HG02642 (cell line): ENCODE measurements at regions not wholly inside any gene's neighbourhood (a gene's known extent, or its start where the extent isn't known, plus 50 kb on each side); places are given as distances from the start of the nearest gene placed in this dataset.
A peak's percentile ranks its signal among the peaks of the same experiment; 100 is the strongest.
"Not testable (repeated sequence)": the region's sequence is repeated elsewhere in the genome, so short reads cannot be mapped to it uniquely, and the experiment has no call there.

Experiments
- ATAC-seq: cut with Tn5 transposase; IDR thresholded peaks from one replicate; pipeline ENCODE4 v1.9.1; 2021; ENCODE audit warnings: mild to moderate bottlenecking; ENCODE audit not compliant: unreplicated experiment, poor library complexity

- no peak for ATAC-seq
These were observed 80.6 kb downstream of the MFSD1 start for GRCh38 chr3:158882445-158882844.

GRCh38 chr3:158896729-158897128 is 94.9 kb downstream of the MFSD1 start:
- no peak for ATAC-seq

GRCh38 chr3:158906749-158907148 is 104.9 kb downstream of the MFSD1 start:
- no peak for ATAC-seq

DNA sequence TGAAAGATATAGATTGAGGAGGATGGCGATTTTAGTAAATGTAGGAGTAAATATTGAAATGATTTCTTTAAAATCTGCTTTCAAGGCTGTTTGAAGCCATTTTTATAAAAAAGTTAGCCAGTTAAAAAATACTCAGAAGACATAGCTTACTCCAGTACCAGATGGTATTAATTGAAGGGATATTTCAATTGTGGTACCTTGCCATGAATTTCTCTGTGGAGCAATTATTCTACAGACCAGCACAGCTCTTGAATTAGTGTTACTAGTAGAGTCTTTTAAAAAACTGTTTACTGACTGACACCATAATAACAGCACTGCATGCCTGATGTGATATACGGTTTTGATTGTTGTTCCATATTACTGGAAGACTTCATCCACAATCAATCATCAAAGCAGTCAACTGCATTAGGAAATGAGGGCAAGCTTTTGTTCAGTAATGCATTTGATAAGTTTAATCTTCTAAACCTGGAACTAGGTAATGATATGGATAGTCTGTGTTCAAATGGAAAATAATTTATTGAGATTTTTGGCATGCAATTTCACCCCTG is 106.4 kb downstream of the MFSD1 start:
- ATAC-seq, result no peak

DNA sequence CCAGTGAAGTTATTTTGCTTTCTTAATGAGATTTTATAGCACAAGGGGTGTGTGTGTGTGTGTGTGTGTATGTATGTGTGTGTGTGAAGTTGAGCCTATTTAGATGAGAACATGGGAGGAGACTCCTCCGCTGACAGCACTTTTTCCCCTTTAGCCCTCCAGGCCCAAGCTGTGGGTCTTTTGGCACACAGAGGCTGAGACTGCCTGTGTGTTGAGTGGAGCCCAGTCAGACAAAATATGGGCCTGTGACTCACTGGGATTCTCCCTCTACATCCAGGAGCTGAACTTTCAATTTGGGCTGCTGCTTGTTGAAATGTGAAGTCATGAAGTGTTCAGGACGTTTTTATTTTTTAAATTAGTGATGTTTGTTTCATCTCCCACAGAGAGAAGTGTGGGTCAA is 108.0 kb downstream of the MFSD1 start:
- no peak for ATAC-seq

- ATAC-seq, result no peak
These were observed 109.7 kb downstream of the MFSD1 start for GRCh38 chr3:158911586-158911985.

GRCh38 chr3:158912188-158912587 is 110.3 kb downstream of the MFSD1 start:
- ATAC-seq, result no peak

DNA sequence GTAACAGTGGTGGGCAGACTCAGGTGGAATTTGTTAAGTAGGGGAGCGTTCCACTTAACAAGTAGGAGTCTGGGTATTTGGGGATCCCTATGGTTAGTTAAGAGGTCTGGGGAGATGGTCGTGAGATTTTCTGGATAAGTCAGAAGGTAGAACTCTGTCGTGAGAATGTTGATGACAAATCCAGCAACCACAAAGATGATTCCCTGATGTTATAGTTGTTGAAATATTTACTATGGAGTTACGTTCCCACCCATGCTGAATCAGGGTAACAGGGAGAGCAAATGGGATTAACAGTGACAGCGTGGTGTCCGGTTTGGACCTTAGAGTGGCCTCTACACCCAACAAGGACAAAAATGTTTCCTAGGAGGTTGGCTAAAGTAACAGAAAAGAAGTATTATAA is 110.8 kb downstream of the MFSD1 start:
- ATAC-seq, result no peak

DNA sequence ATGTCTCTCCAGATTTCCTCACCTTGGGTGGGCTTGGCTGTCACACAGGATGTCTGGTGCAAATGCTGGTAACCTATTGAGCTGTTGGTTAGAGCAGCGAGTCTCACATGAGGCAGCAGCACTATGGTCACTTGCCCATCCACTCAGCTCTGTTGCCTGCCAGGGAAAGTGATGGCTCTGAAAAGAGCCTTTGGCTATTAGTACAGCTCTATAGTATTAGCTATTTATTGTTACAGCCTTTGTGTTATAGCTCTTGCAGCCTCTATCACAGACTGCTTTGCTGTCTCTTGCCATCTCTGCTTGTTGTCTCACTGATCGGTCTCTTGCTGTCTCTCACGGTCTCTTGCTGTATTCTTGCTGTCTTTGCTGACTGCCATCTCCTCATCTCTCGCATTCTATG is 114.3 kb downstream of the MFSD1 start:
- ATAC-seq, result no peak

DNA sequence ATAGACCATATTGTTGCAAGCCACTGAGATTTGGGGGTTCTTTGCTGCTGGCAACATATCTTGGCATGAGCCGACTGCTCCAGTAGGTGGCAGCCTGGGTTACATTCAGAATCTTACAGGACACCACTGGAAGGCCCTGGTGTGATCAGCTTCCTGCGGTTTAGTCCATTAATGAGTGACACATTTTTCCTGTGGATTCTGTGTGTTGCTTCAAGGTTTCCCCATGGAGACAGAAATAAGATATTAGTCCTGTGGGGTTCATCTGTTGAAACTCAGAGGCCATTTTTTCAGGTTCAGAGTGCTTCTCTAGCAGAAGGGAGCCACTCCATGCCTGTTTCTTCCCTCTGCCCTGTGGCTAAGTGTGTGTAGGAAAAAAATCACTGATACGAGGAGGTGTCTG is 116.2 kb downstream of the MFSD1 start:
- peak; percentile 91 for ATAC-seq

- ATAC-seq, result no peak
These were observed 116.6 kb downstream of the MFSD1 start for GRCh38 chr3:158918451-158918850.

- no peak for ATAC-seq
These were observed 118.5 kb downstream of the MFSD1 start for GRCh38 chr3:158920371-158920770.

DNA sequence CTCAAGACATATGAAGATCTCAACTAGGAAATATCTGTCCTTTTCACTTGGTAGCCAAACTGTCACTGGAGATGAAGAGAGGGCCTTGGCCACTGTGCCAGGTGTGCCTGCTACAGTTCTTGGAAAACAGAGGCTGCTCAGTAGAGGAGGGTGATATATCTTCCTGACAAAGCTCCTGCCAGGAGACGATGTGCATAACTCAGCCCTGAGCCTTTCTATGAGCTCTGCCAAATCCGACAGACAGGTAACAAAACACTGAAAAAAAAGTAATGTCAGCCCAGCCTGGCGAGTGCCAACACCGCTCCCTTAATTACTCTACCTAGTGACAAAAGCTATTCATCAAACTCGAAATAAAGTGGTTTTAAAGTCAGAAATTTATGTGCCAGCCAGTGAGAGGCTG is 123.2 kb downstream of the MFSD1 start:
- no peak for ATAC-seq

- no peak for ATAC-seq
These were observed 124.1 kb downstream of the MFSD1 start for GRCh38 chr3:158925828-158926494.

- no peak for ATAC-seq
These were observed 134.0 kb downstream of the MFSD1 start for GRCh38 chr3:158935846-158936245.

GRCh38 chr3:158936530-158937113 is 134.8 kb downstream of the MFSD1 start:
- no peak for ATAC-seq

DNA sequence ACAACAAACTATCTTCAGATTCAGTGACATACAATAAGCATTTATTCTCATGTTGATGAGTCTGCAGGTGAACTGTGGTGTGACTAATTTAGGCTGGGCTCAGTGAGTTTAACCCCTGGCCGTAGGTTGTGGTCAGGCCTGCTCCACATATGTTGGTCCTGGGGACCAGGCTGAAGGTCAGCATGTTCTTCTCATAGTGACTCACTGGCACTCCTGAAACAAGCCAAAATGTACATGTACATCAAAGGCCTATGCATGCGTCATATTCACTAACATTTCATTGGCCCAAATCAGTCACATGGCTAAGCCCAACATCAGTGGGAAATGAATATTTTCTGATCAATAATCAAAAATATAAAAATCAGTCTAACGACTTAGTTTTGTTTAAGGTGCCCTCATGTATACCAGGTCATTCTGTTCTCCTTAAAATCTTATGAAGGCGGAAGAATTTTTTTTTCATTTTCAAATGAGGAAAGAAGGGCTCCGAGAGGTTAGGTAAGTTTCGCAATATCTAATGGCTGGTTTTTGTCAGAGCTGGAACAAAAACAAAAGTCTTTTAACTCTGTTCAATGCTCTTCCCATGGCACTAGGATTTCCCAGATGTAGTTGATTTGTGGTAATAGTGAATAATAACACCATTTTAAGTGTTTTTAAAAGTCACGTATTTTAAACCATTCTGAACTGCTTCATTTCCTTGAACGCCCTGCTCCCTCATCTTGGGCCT is 148.5 kb downstream of the MFSD1 start:
- no peak for ATAC-seq

DNA sequence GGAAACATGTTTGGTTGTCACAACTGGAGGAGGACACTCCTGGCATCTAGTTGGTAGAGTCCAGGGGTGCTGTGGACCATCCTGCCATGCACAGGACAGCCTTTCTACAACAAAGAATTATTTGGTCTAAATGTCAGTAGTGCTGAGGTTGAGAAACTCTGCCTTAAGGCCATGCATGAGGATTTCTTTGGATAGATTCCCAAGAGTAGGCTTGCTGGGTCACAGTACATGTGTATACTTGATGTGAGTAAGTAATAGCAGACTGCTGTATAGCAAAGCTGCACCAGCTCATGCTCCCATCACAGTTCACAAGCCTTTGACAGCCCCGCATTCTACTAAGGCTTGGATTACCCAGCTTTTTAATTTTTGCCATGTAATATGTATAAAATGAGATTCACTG is 151.3 kb downstream of the MFSD1 start:
- ATAC-seq, result no peak

GRCh38 chr3:158954420-158954819 is 152.6 kb downstream of the MFSD1 start:
- ATAC-seq, result no peak

DNA sequence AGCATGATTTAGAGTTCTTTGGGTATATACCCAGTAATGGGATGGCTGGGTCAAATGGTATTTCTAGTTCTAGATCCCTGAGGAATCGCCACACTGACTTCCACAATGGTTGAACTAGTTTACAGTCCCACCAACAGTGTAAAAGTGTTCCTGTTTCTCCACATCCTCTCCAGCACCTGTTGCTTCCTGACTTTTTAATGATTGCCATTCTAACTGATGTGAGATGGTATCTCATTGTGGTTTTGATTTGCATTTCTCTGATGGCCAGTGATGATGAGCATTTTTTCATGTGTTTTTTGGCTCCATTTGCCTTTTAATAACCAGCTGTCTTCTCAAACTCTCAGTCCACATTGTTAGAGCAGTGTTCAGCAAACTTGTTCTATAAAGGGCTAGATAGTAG is 155.9 kb downstream of the MFSD1 start:
- not testable (repeated sequence) for ATAC-seq

DNA sequence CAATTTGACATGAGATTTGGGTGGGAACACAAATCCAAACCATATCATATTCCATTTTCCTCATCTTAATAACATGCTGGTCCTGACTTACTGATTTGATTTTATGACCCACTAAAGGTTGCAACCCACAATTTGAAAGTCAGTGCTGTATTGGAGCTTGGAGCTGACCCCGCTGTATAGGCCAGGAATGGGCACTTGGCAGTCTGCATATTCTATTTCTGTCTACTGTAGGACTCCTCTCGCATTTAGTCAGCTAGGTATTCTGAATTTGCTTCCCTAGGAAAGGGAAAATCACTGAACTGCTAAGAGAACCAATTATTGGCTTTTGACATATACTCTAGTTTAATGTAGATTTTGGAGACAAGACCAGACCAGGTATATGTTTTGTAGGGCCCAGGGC is 157.0 kb downstream of the MFSD1 start:
- ATAC-seq, result no peak
